Gastrocnemius medialis (tissue), 4 donors: ENCODE measurements at regions not wholly inside any gene's neighbourhood (a gene's known extent, or its start where the extent isn't known, plus 50 kb on each side); places are given as distances from the start of the nearest gene placed in this dataset.

Source experiments
- ATAC-seq, 2 donors: fragments of 150-250 bp; one replicate each; pipeline ENCODE4 v1.9.1; 2016
- DNase-seq, 2 donors: peaks; one replicate each; pipeline ENCODE4 v3.0.0-alpha.2; 2019
- H3K27ac ChIP-seq, 4 donors: fragments of 200-600 bp; sonication (generic); 1 replicate in 1 of 4; 2 replicates in 3 of 4; pipeline ENCODE4 v1.5.1; 2016 to 2018; ENCODE audit warnings: mild to moderate bottlenecking in 2 of 4, moderate library complexity in 1 of 4
- H3K27me3 ChIP-seq, 3 donors: fragments of 200-600 bp; sonication (generic) in 2 of 3; 1 replicate in 1 of 3; 2 replicates in 2 of 3; pipeline versions ENCODE4 v1.5.1 to v1.6.0; 2016 to 2019; ENCODE audit warnings: mild to moderate bottlenecking in 1 of 3, moderate library complexity in 1 of 3
- H3K36me3 ChIP-seq, 2 donors: fragments of 200-600 bp; sonication (generic) in 1 of 2; one replicate each; pipeline ENCODE4 v1.5.1; 2017 to 2018
- H3K4me1 ChIP-seq, 2 donors: fragments of 200-600 bp; sonication (generic) in 1 of 2; one replicate each; pipeline ENCODE4 v1.5.1; 2016 to 2017; ENCODE audit warnings: mild to moderate bottlenecking in 2 of 2
- H3K4me3 ChIP-seq, 4 donors: fragments of 200-600 bp; sonication (generic) in 3 of 4; 1 replicate in 1 of 4; 2 replicates in 3 of 4; pipeline ENCODE4 v1.5.1; 2016 to 2019; ENCODE audit warnings: mild to moderate bottlenecking in 2 of 4
- H3K9me3 ChIP-seq, 3 donors: fragments of 200-600 bp; sonication (generic) in 2 of 3; 1 replicate in 1 of 3; 2 replicates in 2 of 3; pipeline ENCODE4 v1.5.1; 2016 to 2019
- CTCF ChIP-seq, 5 experiments: fragments of 450-650 bp in 3 of 5; fragments of 200-600 bp in 2 of 5; sonication (generic) in 2 of 5; IDR thresholded peaks in 4 of 5; conservative IDR thresholded peaks in 1 of 5; 1 replicate in 4 of 5; 2 replicates in 1 of 5; pipeline ENCODE4 v1.5.1; 2016 to 2019; ENCODE audit warnings: antibody characterized with exemption in 5 of 5, mild to moderate bottlenecking in 3 of 5, moderate library complexity in 3 of 5
- POLR2A ChIP-seq, 2 donors: fragments of 450-650 bp; IDR thresholded peaks; one replicate each; pipeline ENCODE4 v1.6.1; 2017; ENCODE audit warnings: antibody characterized with exemption in 2 of 2, mild to moderate bottlenecking in 2 of 2, moderate library complexity in 2 of 2
- in situ Hi-C, 4 donors: fragments of 200-750 bp; cut with MboI; loops; one replicate each; pipeline versions ENCODE4 v1.15.0 to v1.8.0; 2017; ENCODE audit warnings: low sequenced_read_pairs in 4 of 4
- intact Hi-C: fragments of 100-400 bp; cut with DNase I; formaldehyde crosslinking; loops from one replicate; pipeline ENCODE4 v1.15.1; 2023; ENCODE audit warnings: low total_unique reads

DNA sequence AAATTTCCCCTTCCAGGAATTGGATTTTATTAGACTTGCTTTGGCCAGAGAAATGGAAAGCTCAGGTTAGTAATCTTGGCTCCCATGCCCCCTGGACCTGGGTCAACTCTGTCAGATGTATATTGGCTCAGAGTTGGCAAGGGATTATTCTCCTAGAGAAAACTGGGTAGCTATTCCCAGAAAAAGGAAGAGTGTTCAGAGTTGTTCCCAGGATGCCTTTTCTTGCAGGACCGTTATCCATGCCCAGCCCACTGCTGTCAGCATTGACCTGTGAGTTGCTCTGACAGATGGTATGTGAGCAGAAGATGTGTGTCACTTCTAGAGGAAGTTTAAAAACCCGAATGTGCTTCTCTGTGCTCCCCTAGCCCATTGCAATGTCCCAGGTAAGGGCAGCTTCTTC lies 509.9 kb upstream of the ZFP42 start:
- no peak for DNase-seq
- Histone ChIP-seq H3K27me3 (no peaks in the 10 kb centered on the region), H3K27ac (no peak overlapping the region), H3K4me3 (no peak overlapping the region), H3K4me1 (no peaks in the 10 kb centered on the region), H3K36me3 (no peaks in the 10 kb centered on the region), H3K9me3 (no peaks in the 10 kb centered on the region)
- in situ Hi-C loops = no loop called here
- TF ChIP-seq POLR2A (IDR thresholded peaks at IDR 0.05) (no peak), CTCF (IDR thresholded peaks at IDR 0.05 in 4 of 5, conservative IDR thresholded peaks at IDR 0.05 in 1 of 5) (no peak)
- intact Hi-C loops = no loop called here
- no peak for ATAC-seq

- Histone ChIP-seq H3K9me3 (no peaks in the 10 kb centered on the region), H3K4me3 (no peak overlapping the region), H3K36me3 (no peaks in the 10 kb centered on the region), H3K27ac (no peak overlapping the region), H3K4me1 (no peaks in the 10 kb centered on the region), H3K27me3 (no peaks in the 10 kb centered on the region)
- in situ Hi-C loops = no loop called here
- DNase-seq (no peak), ATAC-seq (no peak)
- no peak for TF ChIP-seq CTCF (IDR thresholded peaks at IDR 0.05 in 4 of 5, conservative IDR thresholded peaks at IDR 0.05 in 1 of 5)
- no peak for TF ChIP-seq POLR2A (IDR thresholded peaks at IDR 0.05)
- intact Hi-C loops = no loop called here
Observed at GRCh38 chr4:187491286-187491685, 504.3 kb upstream of the ZFP42 start.

DNA sequence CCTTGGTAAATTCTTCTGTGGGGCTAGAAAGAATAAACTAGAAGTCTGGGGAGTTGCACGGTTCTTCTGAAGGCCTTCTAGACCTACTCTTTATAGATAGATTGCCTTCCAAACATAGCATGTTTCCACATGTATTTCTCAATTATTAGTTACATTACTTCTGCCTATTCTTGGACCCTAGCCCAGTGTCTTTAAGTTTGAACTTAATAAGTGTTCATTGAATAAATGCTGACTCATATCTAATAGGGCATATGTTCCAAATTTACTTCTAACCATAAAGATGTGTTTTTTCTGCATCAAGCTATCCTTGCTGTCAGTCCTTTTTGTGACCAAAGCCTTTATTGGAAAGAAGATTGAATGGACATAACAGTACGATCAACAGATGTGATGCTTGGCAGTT lies 503.6 kb upstream of the ZFP42 start:
- ATAC-seq (no peak), DNase-seq (no peak)
- Histone ChIP-seq H3K27ac (no peak overlapping the region), H3K4me3 (no peak overlapping the region), H3K36me3 (no peaks in the 10 kb centered on the region), H3K9me3 (no peaks in the 10 kb centered on the region), H3K27me3 (no peaks in the 10 kb centered on the region), H3K4me1 (no peaks in the 10 kb centered on the region)
- intact Hi-C loops (no loop called here), in situ Hi-C loops (no loop called here)
- TF ChIP-seq CTCF (IDR thresholded peaks at IDR 0.05 in 4 of 5, conservative IDR thresholded peaks at IDR 0.05 in 1 of 5) (no peak), POLR2A (IDR thresholded peaks at IDR 0.05) (no peak)

GRCh38 chr4:187493661-187494060 lies 501.9 kb upstream of the ZFP42 start:
- intact Hi-C loops (no loop called here), in situ Hi-C loops (no loop called here)
- Histone ChIP-seq H3K4me1 (no peaks in the 10 kb centered on the region), H3K27me3 (no peaks in the 10 kb centered on the region), H3K4me3 (no peak overlapping the region), H3K36me3 (no peaks in the 10 kb centered on the region), H3K9me3 (no peaks in the 10 kb centered on the region), H3K27ac (no peak overlapping the region)
- no peak for TF ChIP-seq POLR2A (IDR thresholded peaks at IDR 0.05)
- no peak for TF ChIP-seq CTCF (IDR thresholded peaks at IDR 0.05 in 4 of 5, conservative IDR thresholded peaks at IDR 0.05 in 1 of 5)
- ATAC-seq = no peak
- no peak for DNase-seq

DNA sequence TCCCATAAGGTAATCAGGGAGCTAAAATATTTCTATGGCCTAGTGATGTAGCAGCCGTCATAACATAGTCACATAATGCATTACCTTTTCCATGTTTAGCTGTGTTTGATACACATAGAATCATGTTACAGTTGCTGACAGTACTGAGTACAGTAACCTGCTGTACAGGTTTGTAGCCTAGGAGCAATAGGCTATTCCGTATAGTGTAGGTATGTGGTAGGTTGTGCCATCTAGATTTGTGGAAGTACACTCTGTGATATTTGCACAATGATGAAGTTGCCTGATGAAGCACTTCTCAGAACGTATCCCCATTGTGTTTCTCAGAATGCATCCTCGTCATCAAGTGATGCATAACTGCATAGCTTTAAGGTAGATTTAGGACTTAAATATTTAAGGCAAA lies 495.6 kb upstream of the ZFP42 start:
- no peaks in the 10 kb centered on the region for H3K4me1 ChIP-seq
- no peak for ATAC-seq
- intact Hi-C loops (no loop called here), in situ Hi-C loops (no loop called here)
- TF ChIP-seq CTCF (IDR thresholded peaks at IDR 0.05 in 4 of 5, conservative IDR thresholded peaks at IDR 0.05 in 1 of 5) = no peak
- TF ChIP-seq POLR2A (IDR thresholded peaks at IDR 0.05) = no peak
- no peak for DNase-seq
- H3K4me3 ChIP-seq = no peak overlapping the region
- no peaks in the 10 kb centered on the region for H3K9me3 ChIP-seq
- no peak overlapping the region for H3K27ac ChIP-seq
- H3K27me3 ChIP-seq = no peaks in the 10 kb centered on the region
- H3K36me3 ChIP-seq = no peaks in the 10 kb centered on the region
